Mucosa of rectum (tissue), 2 donors: ENCODE measurements at regions not wholly inside any gene's neighbourhood (a gene's known extent, or its start where the extent isn't known, plus 50 kb on each side); places are given as distances from the start of the nearest gene placed in this dataset.

Experiments used
- H3K27ac ChIP-seq, 2 donors: one replicate each; pipeline ENCODE4 v1.7.0; 2013; ENCODE audit warnings: inconsistent platforms in 2 of 2, low read depth in 2 of 2, low read length in 2 of 2
- H3K27me3 ChIP-seq, 2 donors: one replicate each; pipeline ENCODE4 v1.7.0; 2013; ENCODE audit warnings: low read length in 2 of 2; ENCODE audit not compliant: control insufficient read depth in 2 of 2, insufficient read depth in 2 of 2
- H3K36me3 ChIP-seq, 2 donors: one replicate each; pipeline ENCODE4 v1.7.0; 2013; ENCODE audit warnings: low read length in 2 of 2; ENCODE audit not compliant: control insufficient read depth in 2 of 2, insufficient read depth in 2 of 2
- H3K4me1 ChIP-seq, 2 donors: one replicate each; pipeline ENCODE4 v1.7.0; 2013; ENCODE audit warnings: low read length in 2 of 2, mild to moderate bottlenecking in 1 of 2; ENCODE audit not compliant: control insufficient read depth in 2 of 2, insufficient read depth in 2 of 2
- H3K4me3 ChIP-seq, 2 donors: one replicate each; pipeline ENCODE4 v1.7.0; 2013; ENCODE audit warnings: low read length in 2 of 2
- H3K9ac ChIP-seq, 2 donors: one replicate each; pipeline ENCODE4 v1.7.0; 2013; ENCODE audit warnings: low read length in 2 of 2, low read depth in 1 of 2, mild to moderate bottlenecking in 1 of 2
- H3K9me3 ChIP-seq, 2 donors: one replicate each; pipeline ENCODE4 v1.7.0; 2013; ENCODE audit warnings: low read length in 2 of 2; ENCODE audit not compliant: control insufficient read depth in 2 of 2
- donor health status: healthy.
- donor health status: Normal muscosa, but diverticular disease.

DNA sequence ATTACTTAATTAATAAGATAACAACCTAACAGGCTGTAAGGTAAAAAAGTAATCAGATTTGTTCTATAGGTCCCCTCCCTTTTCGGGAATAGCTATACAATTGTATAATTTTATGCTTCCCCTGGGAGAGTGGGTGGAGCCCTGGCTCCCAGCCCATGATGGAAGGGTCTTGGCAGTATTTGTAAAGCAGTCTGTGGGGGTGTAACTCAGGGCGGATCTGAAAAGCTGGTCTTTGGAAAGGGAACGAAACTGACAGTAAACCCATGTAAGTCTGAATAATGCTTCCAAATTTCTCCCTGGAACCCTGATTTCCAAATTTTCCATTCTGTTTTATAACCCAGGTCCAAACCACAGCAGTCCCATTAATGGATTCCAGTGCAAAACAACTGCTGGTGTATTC is 110.4 kb downstream of the DAD1 start:
- Histone ChIP-seq H3K27ac (peak overlapping the region in 1 of 2 donors; percentile 3), H3K9me3 (no peaks in the 10 kb centered on the region), H3K4me1 (peaks cover 2 to 4% of the 10 kb centered on the region in 2 donors), H3K36me3 (no peaks in the 10 kb centered on the region), H3K27me3 (no peaks in the 10 kb centered on the region), H3K4me3 (no peak overlapping the region), H3K9ac (no peak overlapping the region)

DNA sequence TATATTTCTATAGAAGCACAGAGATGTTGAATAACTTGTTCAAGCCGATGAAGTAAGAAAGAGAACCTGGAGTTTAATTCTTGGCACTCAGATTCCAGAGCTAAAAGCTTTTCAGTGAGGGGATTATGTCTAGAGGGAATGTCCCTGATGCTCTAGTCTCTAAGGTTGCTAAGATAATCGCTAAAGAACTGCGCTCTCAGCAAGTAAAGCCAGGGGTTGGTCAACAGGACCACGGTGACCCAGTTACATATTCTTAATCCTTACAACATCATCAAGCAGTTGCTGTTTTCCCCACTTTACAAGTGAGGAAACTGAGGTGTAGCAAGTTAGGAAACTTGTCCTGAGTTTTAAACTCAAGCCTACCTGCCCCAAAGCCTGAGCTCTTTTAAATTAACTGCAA is 110.8 kb downstream of the DAD1 start:
- H3K27ac ChIP-seq, result no peak overlapping the region
- no peak overlapping the region for H3K4me3 ChIP-seq
- peaks cover 2 to 4% of the 10 kb centered on the region in 2 donors for H3K4me1 ChIP-seq
- H3K36me3 ChIP-seq, result no peaks in the 10 kb centered on the region
- no peak overlapping the region for H3K9ac ChIP-seq
- H3K27me3 ChIP-seq, result no peaks in the 10 kb centered on the region
- no peaks in the 10 kb centered on the region for H3K9me3 ChIP-seq

DNA sequence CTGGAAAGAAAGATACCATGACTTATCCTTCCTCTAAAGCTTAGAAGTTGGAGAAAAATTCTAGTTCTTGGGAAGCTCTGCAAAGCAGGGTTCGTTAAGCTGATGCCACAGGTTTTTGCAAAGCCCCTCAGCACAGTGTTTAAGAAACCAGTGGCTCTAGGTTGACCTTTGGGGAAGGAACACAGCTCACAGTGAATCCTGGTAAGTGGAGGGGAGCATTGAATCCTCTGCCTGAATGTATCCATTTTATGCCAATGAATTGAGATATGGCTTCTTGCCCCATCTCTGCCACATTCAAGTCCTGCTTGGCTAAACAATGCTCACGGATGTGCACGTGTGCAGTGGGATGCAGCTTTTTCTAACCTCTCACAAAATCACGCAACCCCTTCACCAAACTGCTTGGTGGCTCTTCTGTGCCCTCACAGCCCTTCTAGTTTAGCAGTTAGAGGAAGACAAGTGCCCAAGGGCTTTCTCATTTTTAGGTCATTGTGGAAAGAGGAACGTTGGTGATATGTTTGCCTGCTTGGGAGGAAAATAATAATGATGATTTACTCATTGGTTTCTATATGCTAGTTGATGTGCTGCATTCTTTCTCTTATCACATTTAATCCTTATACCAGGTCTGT is 111.3 kb downstream of the DAD1 start:
- Histone ChIP-seq H3K4me1 (peaks cover 2 to 4% of the 10 kb centered on the region in 2 donors), H3K9me3 (no peaks in the 10 kb centered on the region), H3K27me3 (no peaks in the 10 kb centered on the region), H3K4me3 (no peak overlapping the region), H3K9ac (no peak overlapping the region), H3K36me3 (no peaks in the 10 kb centered on the region), H3K27ac (peak overlapping the region in 1 of 2 donors; percentile 6)

DNA sequence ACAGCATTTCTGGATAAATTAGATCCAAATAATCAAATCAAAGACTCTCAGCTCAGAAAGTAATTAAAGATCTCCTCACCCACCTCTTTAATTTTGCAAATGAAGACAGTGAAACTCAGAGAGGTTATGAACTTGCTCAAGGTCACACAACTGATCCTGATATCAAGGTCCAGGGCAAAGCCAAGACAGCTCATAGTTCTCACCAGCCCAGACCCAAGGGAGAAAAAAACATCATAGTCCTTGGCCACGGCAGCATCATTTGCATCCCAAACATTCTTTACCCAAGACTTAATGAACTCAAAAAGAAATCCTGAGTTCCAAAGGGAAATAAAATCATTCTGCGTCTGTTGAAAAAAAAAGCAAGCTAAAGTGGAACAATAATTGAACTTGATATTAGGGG is 112.1 kb downstream of the DAD1 start:
- Histone ChIP-seq H3K36me3 (no peaks in the 10 kb centered on the region), H3K9ac (no peak overlapping the region), H3K27me3 (no peaks in the 10 kb centered on the region), H3K4me3 (no peak overlapping the region), H3K4me1 (peaks cover 2 to 4% of the 10 kb centered on the region in 2 donors), H3K9me3 (no peaks in the 10 kb centered on the region), H3K27ac (no peak overlapping the region)

DNA sequence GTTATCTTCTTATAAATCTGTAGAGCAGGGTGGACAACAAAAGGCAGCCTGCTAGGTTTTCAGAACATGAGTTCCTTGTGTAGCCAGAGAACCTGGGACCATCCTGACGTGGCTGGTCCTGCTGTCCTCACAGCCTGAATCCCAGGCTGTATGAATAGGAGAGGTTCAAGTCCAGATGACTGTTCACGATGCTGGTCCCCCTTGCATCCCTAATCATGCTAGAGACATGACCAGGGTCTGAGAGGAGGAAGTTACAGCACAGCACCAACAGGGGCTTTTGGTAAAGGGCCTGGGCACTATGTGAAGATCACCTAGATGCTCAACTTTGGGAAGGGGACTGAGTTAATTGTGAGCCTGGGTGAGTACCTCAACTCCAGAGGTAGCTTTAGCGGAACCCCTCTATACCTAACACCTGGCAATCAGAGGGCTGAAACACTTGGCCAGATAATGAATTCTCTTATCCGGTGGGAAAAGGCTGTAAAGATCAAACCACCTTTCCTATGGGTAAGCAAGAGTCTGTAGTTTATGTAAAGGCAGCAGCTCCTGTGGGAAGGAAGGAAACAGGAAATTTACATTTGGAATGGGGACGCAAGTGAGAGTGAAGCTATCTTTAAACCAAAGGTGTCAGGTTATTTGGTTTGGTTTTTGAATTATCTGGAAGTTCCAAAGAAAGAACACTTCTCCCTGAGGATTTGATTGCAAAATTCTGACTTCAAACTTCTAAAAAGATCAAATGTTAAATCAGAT is 112.8 kb downstream of the DAD1 start:
- Histone ChIP-seq H3K27ac (no peak overlapping the region), H3K9me3 (no peaks in the 10 kb centered on the region), H3K27me3 (no peaks in the 10 kb centered on the region), H3K4me3 (no peak overlapping the region), H3K9ac (no peak overlapping the region), H3K4me1 (peaks cover 2 to 4% of the 10 kb centered on the region in 2 donors), H3K36me3 (no peaks in the 10 kb centered on the region)

DNA sequence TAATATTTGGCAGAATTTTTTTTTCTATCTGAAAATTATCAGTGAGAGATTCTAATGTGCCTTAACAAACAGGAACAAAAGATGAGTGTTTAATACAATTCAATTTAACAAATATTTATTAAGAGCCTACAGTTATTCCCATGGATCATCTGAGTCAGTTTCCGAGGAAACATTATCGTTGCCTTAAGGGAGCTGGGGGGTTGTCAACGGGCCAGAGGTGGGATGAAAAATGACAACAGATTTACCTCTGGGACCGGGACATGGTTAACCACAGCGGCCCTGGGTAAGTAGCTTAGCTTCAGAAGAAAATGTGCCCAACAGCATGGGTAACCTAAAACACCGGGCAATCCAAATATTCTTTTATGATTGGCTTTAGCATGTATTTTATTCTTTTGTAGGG is 113.6 kb downstream of the DAD1 start:
- Histone ChIP-seq H3K9ac (no peak overlapping the region), H3K36me3 (no peaks in the 10 kb centered on the region), H3K27me3 (no peaks in the 10 kb centered on the region), H3K4me1 (peaks cover 2 to 4% of the 10 kb centered on the region in 2 donors), H3K27ac (no peak overlapping the region), H3K4me3 (no peak overlapping the region), H3K9me3 (no peaks in the 10 kb centered on the region)

DNA sequence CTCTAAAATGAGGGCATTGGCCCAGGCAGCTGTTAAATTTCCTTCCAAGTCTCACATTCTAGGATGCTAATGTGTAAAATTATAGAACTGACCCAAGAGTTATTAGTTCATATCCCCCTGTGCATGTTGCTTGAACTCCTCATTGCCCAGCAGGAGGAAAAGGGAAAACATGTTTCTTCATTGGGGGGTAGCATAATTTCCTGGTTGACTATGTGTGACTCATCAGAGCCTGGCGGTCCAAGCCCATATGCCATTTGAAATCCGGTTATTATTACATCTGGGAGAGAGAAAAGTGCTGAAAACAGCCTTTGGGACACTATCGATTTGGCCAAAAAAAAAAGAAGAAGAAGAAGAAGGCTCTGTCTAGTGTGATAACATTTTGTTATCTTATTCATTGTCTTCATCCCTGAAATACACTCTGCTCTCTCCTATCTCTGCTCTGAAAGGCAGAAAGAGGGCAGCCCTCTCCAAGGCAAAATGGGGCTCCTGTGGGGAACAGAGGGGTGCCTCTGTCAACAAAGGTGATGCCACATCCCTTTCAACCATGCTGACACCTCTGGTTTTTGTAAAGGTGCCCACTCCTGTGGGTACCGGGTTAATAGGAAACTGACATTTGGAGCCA is 114.2 kb downstream of the DAD1 start:
- no peak overlapping the region for H3K9ac ChIP-seq
- H3K4me1 ChIP-seq, result peaks cover 2 to 4% of the 10 kb centered on the region in 2 donors
- no peaks in the 10 kb centered on the region for H3K27me3 ChIP-seq
- H3K9me3 ChIP-seq, result no peaks in the 10 kb centered on the region
- H3K27ac ChIP-seq, result no peak overlapping the region
- H3K36me3 ChIP-seq, result no peaks in the 10 kb centered on the region
- H3K4me3 ChIP-seq, result no peak overlapping the region

DNA sequence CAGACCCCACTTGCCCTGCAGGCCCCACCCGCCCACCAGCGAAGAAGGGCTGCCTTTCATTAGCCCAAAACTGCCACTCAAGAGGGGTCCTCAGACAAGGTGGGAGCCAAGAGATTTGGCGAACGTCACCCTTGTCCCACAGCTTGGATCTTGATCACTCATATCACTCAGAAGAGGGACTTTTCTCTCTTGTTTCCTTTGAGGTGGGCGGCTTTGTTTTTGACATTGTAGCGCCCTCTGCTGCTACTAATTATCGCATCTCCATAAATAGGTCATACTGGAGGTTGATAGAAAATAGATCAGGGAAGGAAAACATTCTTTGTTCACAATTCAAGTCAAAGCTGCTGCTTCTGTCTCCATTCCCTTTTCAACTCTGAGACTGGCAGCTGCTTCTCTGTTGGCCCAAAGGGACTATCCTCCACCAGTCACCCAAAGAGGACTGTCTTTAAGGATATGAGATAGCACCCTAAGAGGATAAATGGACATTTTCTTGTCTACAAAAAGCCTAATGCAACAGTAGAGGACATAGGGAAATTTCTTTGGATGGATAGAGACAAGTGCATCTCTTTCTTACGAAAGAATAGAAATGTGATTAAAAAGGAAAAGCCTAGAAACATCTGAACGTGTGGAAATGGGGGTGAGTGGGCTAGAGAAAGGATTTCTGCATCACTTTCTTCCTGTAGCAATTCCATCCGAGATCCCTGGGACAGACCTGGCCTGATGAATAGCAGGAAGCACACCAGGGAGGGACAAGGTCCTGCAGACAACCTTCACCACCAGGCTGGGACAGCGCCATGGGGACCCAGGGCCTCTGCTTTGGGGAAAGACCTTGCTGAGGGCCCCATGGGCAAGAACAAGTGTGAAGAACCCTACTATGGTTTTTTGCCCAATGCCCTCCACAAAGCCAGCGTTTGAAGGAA is 115.8 kb downstream of the DAD1 start:
- no peak overlapping the region for H3K27ac ChIP-seq

DNA sequence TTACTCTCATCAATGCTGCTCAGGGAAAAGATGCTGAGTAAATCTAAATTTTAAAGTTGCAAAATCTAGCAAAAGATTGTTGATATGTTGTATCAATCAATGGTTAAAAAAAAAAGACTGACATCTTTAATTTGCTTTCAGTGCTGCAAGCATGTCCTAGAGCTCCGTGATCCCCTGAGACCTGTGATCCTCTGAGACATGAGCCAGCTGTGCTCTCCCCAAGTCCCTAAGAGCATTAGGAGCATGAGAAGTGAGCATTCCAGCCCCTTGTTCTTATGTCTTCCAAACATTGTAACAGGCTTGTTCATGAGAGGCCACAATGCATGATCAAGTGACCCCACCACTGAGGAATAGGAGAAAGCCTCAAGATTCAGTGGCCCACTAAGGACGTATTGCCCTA is 116.6 kb downstream of the DAD1 start:
- Histone ChIP-seq H3K4me1 (no peaks in the 10 kb centered on the region), H3K4me3 (no peak overlapping the region), H3K36me3 (no peaks in the 10 kb centered on the region), H3K9ac (no peak overlapping the region), H3K27ac (no peak overlapping the region), H3K9me3 (no peaks in the 10 kb centered on the region), H3K27me3 (no peaks in the 10 kb centered on the region)

More for the DNA sequence above, 115.8 kb downstream of the DAD1 start:
- Histone ChIP-seq H3K27me3 (no peaks in the 10 kb centered on the region), H3K9ac (no peak overlapping the region), H3K36me3 (no peaks in the 10 kb centered on the region), H3K4me3 (no peak overlapping the region), H3K4me1 (peaks cover 0 to under 1% of the 10 kb centered on the region in 2 donors), H3K9me3 (no peaks in the 10 kb centered on the region)
